DND-41 (cell line): ENCODE measurements at regions not wholly inside any gene's neighbourhood (a gene's known extent, or its start where the extent isn't known, plus 50 kb on each side); places are given as distances from the start of the nearest gene placed in this dataset.

Experiments
- ATAC-seq: fragments of 200-7000 bp; cut with Tn5 transposase; 3 replicates; pipeline ENCODE4 v1.9.1; 2021; ENCODE audit warnings: low read depth; ENCODE audit not compliant: insufficient read depth
- DNase-seq: peaks from one replicate; pipeline ENCODE4 v3.0.0-alpha.2; 2020
- H2AFZ ChIP-seq: 2 replicates; pipeline ENCODE4 v1.6.0; 2012; ENCODE audit warnings: low read depth, low read length
- H3K27ac ChIP-seq: 2 replicates; pipeline ENCODE4 v1.5.1; 2012; ENCODE audit warnings: low read length, inconsistent platforms
- H3K27me3 ChIP-seq: fragments of 200-600 bp; sonication (generic); 2 replicates; pipeline ENCODE4 v1.6.0; 2012; ENCODE audit warnings: low read length, mild to moderate bottlenecking, inconsistent platforms; ENCODE audit not compliant: insufficient read depth, poor library complexity
- H3K36me3 ChIP-seq: 2 replicates; pipeline ENCODE4 v1.5.1; 2012; ENCODE audit warnings: low read length, inconsistent platforms; ENCODE audit not compliant: insufficient read depth
- H3K4me1 ChIP-seq: 2 replicates; pipeline ENCODE4 v1.5.1; 2012; ENCODE audit warnings: mild to moderate bottlenecking, low read length; ENCODE audit not compliant: insufficient read depth
- H3K4me2 ChIP-seq: 2 replicates; pipeline ENCODE4 v1.6.0; 2012; ENCODE audit warnings: mild to moderate bottlenecking, moderate library complexity, low read length, inconsistent platforms; ENCODE audit not compliant: insufficient read depth
- H3K4me3 ChIP-seq, 2 experiments: fragments of 200-600 bp in 1 of 2; shearing (Covaris generic) in 1 of 2; 2 replicates each; pipeline ENCODE4 v1.5.1; 2012 to 2016; ENCODE audit warnings: inconsistent platforms in 2 of 2, low read length in 2 of 2, mild to moderate bottlenecking in 2 of 2, low read depth in 1 of 2, moderate library complexity in 1 of 2
- H3K79me2 ChIP-seq: 2 replicates; pipeline ENCODE4 v1.6.0; 2012; ENCODE audit warnings: low read length, inconsistent platforms; ENCODE audit not compliant: insufficient read depth
- H3K9ac ChIP-seq: 2 replicates; pipeline ENCODE4 v1.6.0; 2012; ENCODE audit warnings: low read depth, mild to moderate bottlenecking, inconsistent platforms, low read length, moderate library complexity
- H3K9me3 ChIP-seq: 2 replicates; pipeline ENCODE4 v1.5.1; 2012; ENCODE audit warnings: low read length, moderate library complexity, mild to moderate bottlenecking, inconsistent platforms; ENCODE audit not compliant: insufficient read depth, severe bottlenecking
- H4K20me1 ChIP-seq: 2 replicates; pipeline ENCODE4 v1.6.0; 2012; ENCODE audit warnings: low read length; ENCODE audit not compliant: insufficient read depth
- CTCF ChIP-seq: IDR thresholded peaks from 2 replicates; pipeline ENCODE4 v1.5.1; 2012; ENCODE audit warnings: borderline replicate concordance, low read length, moderate library complexity, mild to moderate bottlenecking; ENCODE audit not compliant: poor library complexity, severe bottlenecking; ENCODE audit errors: extremely low read depth
- EZH2 ChIP-seq: IDR thresholded peaks from 3 replicates; pipeline ENCODE4 v1.6.1; 2012; ENCODE audit warnings: borderline replicate concordance, low read depth, mild to moderate bottlenecking, moderate library complexity, low read length, inconsistent platforms; ENCODE audit not compliant: severe bottlenecking

GRCh38 chr2:236768393-236769140, 198.9 kb downstream of the ACKR3 start:
- Histone ChIP-seq H3K9ac (no peak overlapping the region), H3K27me3 (no peaks in the 10 kb centered on the region), H3K36me3 (no peaks in the 10 kb centered on the region), H2AFZ (no peak overlapping the region), H3K4me2 (no peak overlapping the region), H3K4me3 (no peak overlapping the region), H3K27ac (no peak overlapping the region), H3K4me1 (no peaks in the 10 kb centered on the region), H4K20me1 (no peaks in the 10 kb centered on the region), H3K79me2 (no peaks in the 10 kb centered on the region), H3K9me3 (no peaks in the 10 kb centered on the region)
- ATAC-seq (no peak), DNase-seq (no peak)
- TF ChIP-seq EZH2 (no peak), CTCF (no peak)

- no peaks in the 10 kb centered on the region for H3K79me2 ChIP-seq
- no peak overlapping the region for H3K4me3 ChIP-seq
- no peak overlapping the region for H3K27ac ChIP-seq
- no peak for DNase-seq
- no peak for ATAC-seq
- H4K20me1 ChIP-seq = no peaks in the 10 kb centered on the region
- no peaks in the 10 kb centered on the region for H3K4me1 ChIP-seq
- H3K9ac ChIP-seq = no peak overlapping the region
- H2AFZ ChIP-seq = no peak overlapping the region
- H3K4me2 ChIP-seq = no peak overlapping the region
- H3K36me3 ChIP-seq = no peaks in the 10 kb centered on the region
- TF ChIP-seq CTCF = no peak
- TF ChIP-seq EZH2 = no peak
- no peaks in the 10 kb centered on the region for H3K27me3 ChIP-seq
- no peaks in the 10 kb centered on the region for H3K9me3 ChIP-seq
Observed at GRCh38 chr2:236769981-236770671, 200.5 kb downstream of the ACKR3 start.

- no peak overlapping the region for H3K4me3 ChIP-seq
- no peak overlapping the region for H3K27ac ChIP-seq
- DNase-seq (no peak), ATAC-seq (no peak)
- H3K9me3 ChIP-seq = no peaks in the 10 kb centered on the region
- no peaks in the 10 kb centered on the region for H4K20me1 ChIP-seq
- H3K36me3 ChIP-seq = no peaks in the 10 kb centered on the region
- no peaks in the 10 kb centered on the region for H3K79me2 ChIP-seq
- no peak overlapping the region for H3K9ac ChIP-seq
- no peaks in the 10 kb centered on the region for H3K27me3 ChIP-seq
- no peak for TF ChIP-seq EZH2
- TF ChIP-seq CTCF = no peak
- no peaks in the 10 kb centered on the region for H3K4me1 ChIP-seq
- no peak overlapping the region for H3K4me2 ChIP-seq
- no peak overlapping the region for H2AFZ ChIP-seq
Observed at GRCh38 chr2:236772220-236772837, 202.7 kb downstream of the ACKR3 start.
